ENCODE measurements at regions not wholly inside any gene's neighbourhood (a gene's known extent, or its start where the extent isn't known, plus 50 kb on each side); places are given as distances from the start of the nearest gene placed in this dataset.

DNA sequence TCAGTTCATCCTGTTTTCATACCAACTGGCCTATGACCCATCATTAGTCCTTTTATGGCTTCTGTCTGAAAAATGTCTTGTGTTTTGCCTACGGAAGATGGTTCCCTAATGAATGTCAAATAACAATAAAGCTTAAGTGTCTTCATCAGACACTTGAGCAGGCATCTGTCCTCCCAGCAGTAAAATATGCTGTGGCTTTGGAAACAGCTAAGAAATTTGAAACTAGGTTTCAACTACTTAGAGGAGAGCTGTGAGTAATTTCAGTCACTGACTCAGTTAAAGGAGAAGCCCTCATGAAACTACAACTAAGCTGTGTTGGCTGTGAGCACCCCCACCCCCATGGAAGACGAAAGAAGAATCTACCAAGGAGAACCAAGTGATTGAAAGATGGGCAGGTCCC lies 409.4 kb upstream of the PPP2R3A start (continued):
- TF ChIP-seq CTCF (IDR thresholded peaks at IDR 0.05; ENCODE audit: low read depth, low read length, missing input control) (no peak), RXRA (IDR thresholded peaks at IDR 0.05) (no peak), YY1 (IDR thresholded peaks at IDR 0.05) (no peak)

- Histone ChIP-seq H3K9ac (ENCODE audit: low read depth in 1 of 2, low read length in 2 of 2) (no peak overlapping the region), H3K4me3 (ENCODE audit: low read depth in 1 of 3, low read length in 3 of 3) (no peak overlapping the region), H3K36me3 (ENCODE audit: control insufficient read depth in 4 of 4, insufficient read depth in 3 of 4, low read depth in 1 of 4, low read length in 3 of 4) (no peaks in the 10 kb centered on the region), H3K4me1 (ENCODE audit: control insufficient read depth in 4 of 4, insufficient read depth in 4 of 4, low read length in 3 of 4) (no peaks in the 10 kb centered on the region), H3K27me3 (ENCODE audit: control insufficient read depth in 4 of 4, insufficient read depth in 4 of 4, low read length in 3 of 4) (no peaks in the 10 kb centered on the region), H3K9me3 (ENCODE audit: control insufficient read depth in 4 of 4, low read length in 3 of 4) (no peaks in the 10 kb centered on the region), H3K27ac (ENCODE audit: low read depth in 1 of 2, low read length in 2 of 2) (no peak overlapping the region)
- no peak for DNase-seq (ENCODE audit: low spot score)
- TF ChIP-seq CTCF (IDR thresholded peaks at IDR 0.05; ENCODE audit: low read depth, low read length, missing input control) (no peak), SP1 (IDR thresholded peaks at IDR 0.05) (no peak), FOXA2 (IDR thresholded peaks at IDR 0.05) (no peak), HNF4A (conservative IDR thresholded peaks at IDR 0.05) (no peak), ZBTB33 (IDR thresholded peaks at IDR 0.05) (no peak), HNF4G (IDR thresholded peaks at IDR 0.05) (no peak), EGR1 (IDR thresholded peaks at IDR 0.05; ENCODE audit: low read depth in 2 of 2) (no peak), TAF1 (conservative IDR thresholded peaks at IDR 0.05) (no peak), RXRA (IDR thresholded peaks at IDR 0.05) (no peak)
- TF ChIP-seq, protein P1, sequence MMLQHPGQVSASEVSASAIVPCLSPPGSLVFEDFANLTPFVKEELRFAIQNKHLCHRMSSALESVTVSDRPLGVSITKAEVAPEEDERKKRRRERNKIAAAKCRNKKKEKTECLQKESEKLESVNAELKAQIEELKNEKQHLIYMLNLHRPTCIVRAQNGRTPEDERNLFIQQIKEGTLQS (IDR thresholded peaks at IDR 0.05): no peak
- 77% methylated on average over 8 of the region's 8 CpGs for WGBS
These were observed 407.3 kb upstream of the PPP2R3A start for GRCh38 chr3:135558150-135558783.

GRCh38 chr3:135558906-135559305 lies 406.6 kb upstream of the PPP2R3A start:
- TF ChIP-seq, protein P2, sequence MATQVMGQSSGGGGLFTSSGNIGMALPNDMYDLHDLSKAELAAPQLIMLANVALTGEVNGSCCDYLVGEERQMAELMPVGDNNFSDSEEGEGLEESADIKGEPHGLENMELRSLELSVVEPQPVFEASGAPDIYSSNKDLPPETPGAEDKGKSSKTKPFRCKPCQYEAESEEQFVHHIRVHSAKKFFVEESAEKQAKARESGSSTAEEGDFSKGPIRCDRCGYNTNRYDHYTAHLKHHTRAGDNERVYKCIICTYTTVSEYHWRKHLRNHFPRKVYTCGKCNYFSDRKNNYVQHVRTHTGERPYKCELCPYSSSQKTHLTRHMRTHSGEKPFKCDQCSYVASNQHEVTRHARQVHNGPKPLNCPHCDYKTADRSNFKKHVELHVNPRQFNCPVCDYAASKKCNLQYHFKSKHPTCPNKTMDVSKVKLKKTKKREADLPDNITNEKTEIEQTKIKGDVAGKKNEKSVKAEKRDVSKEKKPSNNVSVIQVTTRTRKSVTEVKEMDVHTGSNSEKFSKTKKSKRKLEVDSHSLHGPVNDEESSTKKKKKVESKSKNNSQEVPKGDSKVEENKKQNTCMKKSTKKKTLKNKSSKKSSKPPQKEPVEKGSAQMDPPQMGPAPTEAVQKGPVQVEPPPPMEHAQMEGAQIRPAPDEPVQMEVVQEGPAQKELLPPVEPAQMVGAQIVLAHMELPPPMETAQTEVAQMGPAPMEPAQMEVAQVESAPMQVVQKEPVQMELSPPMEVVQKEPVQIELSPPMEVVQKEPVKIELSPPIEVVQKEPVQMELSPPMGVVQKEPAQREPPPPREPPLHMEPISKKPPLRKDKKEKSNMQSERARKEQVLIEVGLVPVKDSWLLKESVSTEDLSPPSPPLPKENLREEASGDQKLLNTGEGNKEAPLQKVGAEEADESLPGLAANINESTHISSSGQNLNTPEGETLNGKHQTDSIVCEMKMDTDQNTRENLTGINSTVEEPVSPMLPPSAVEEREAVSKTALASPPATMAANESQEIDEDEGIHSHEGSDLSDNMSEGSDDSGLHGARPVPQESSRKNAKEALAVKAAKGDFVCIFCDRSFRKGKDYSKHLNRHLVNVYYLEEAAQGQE (IDR thresholded peaks at IDR 0.05): no peak
- TF ChIP-seq FOXA2 (IDR thresholded peaks at IDR 0.05): no peak
- WGBS: 62% methylated on average over 2 of the region's 2 CpGs
- Histone ChIP-seq H3K9me3 (ENCODE audit: control insufficient read depth in 4 of 4, low read length in 3 of 4) (no peaks in the 10 kb centered on the region), H3K36me3 (ENCODE audit: control insufficient read depth in 4 of 4, insufficient read depth in 3 of 4, low read depth in 1 of 4, low read length in 3 of 4) (no peaks in the 10 kb centered on the region), H3K9ac (ENCODE audit: low read depth in 1 of 2, low read length in 2 of 2) (no peak overlapping the region), H3K27me3 (ENCODE audit: control insufficient read depth in 4 of 4, insufficient read depth in 4 of 4, low read length in 3 of 4) (no peaks in the 10 kb centered on the region), H3K4me1 (ENCODE audit: control insufficient read depth in 4 of 4, insufficient read depth in 4 of 4, low read length in 3 of 4) (no peaks in the 10 kb centered on the region), H3K27ac (ENCODE audit: low read depth in 1 of 2, low read length in 2 of 2) (no peak overlapping the region), H3K4me3 (ENCODE audit: low read depth in 1 of 3, low read length in 3 of 3) (no peak overlapping the region)
- no peak for DNase-seq (ENCODE audit: low spot score)

Data from liver (tissue), 8 donors.